22Rv1 (cell line): ENCODE measurements at regions not wholly inside any gene's neighbourhood (a gene's known extent, or its start where the extent isn't known, plus 50 kb on each side); places are given as distances from the start of the nearest gene placed in this dataset.
"Not testable (repeated sequence)": the region's sequence is repeated elsewhere in the genome, so short reads cannot be mapped to it uniquely, and the experiment has no call there.

Experiments
- H3K27ac ChIP-seq: fragments of 450-650 bp; 2 replicates; pipeline ENCODE4 v1.5.1; 2017
- ZFX ChIP-seq: fragments of 450-650 bp; IDR thresholded peaks from 2 replicates; pipeline ENCODE4 v1.6.1; 2017; ENCODE audit warnings: antibody characterized with exemption, borderline replicate concordance
- TF ChIP-seq, protein P1 (sequence below): fragments of 450-650 bp; IDR thresholded peaks from 2 replicates; pipeline ENCODE4 v1.5.1; 2017; ENCODE audit warnings: mild to moderate bottlenecking

DNA sequence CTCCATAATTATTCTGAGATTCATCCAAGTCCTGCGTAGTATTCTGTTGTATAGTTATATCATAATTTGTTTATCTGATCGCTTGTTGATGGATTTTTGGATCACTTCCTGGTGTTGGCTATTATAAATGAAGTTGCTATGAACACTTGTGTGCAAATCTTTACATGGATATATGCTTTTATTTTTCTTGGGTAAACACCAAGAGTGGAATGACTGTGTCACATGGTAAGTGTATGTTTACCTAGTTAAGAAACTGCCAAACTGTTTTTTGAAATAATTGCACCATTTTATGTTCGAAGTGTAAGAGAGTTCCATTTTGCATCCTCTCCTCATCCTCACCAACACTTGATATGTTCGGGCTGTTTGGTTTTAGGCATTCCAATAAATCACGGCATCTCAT is 360.4 kb upstream of the FRG2C start:
- TF ChIP-seq ZFX, result no peak
- TF ChIP-seq, protein P1, sequence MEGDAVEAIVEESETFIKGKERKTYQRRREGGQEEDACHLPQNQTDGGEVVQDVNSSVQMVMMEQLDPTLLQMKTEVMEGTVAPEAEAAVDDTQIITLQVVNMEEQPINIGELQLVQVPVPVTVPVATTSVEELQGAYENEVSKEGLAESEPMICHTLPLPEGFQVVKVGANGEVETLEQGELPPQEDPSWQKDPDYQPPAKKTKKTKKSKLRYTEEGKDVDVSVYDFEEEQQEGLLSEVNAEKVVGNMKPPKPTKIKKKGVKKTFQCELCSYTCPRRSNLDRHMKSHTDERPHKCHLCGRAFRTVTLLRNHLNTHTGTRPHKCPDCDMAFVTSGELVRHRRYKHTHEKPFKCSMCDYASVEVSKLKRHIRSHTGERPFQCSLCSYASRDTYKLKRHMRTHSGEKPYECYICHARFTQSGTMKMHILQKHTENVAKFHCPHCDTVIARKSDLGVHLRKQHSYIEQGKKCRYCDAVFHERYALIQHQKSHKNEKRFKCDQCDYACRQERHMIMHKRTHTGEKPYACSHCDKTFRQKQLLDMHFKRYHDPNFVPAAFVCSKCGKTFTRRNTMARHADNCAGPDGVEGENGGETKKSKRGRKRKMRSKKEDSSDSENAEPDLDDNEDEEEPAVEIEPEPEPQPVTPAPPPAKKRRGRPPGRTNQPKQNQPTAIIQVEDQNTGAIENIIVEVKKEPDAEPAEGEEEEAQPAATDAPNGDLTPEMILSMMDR, result no peak
- no peak overlapping the region for H3K27ac ChIP-seq

DNA sequence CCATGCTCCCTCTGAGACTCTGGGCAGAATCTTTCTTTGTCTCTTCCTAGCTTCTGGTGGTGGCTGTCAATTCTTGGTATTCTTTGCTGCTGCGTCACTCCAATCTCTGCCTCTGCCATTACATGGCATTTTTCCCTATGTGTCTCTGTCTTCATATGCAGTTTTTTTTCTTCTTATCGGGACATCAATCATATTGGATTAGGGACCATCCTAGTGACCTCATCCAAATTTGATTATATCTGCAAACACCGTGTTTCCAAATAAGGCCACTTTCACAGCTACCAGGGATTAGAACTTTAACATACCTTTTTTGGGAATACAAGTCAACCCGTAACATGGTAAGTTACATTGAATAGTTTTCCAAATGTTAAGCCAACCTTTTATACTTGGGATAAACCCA is 358.2 kb upstream of the FRG2C start:
- TF ChIP-seq, protein P1, result no peak
- no peak for TF ChIP-seq ZFX

DNA sequence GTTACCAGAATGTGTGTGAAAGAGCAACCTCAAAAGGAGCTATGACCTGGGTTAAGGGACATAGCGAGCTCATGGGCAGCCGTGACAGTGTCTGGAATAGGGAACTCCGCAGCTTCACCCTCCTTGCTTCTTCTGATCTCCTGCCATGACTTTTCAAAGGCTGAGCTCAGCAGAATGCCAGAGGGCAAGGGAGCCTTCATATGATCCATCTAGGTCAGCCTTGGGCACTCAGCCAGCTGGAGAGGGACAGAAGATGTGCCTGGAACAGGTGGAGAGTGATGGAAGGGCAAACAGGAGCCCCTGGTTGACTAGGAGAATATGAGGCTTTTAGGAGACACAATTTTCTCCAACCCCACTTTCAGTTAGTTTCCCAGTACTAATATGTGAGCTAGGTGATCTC is 352.8 kb upstream of the FRG2C start:
- H3K27ac ChIP-seq, result not testable (repeated sequence)

More for the DNA sequence above, 358.2 kb upstream of the FRG2C start:
- no peak overlapping the region for H3K27ac ChIP-seq

DNA sequence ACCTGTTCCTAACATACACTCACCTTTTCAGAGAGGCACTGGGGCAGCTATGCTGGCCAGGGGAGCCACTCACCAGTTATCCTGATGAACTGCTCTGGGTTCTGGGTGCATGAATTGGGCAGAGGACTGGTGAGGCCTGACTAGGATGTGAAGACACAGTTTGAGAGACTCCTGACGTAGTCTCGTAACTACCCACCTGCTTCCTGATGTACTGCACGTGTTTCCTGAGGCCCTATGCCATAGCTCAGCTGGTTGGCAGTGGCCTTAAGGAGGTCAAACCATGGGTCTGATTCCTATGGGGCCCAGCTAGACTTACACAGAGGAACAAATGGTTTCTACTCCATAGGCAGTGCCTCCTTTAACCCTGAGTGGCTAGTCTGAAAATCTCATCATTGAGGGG is 351.7 kb upstream of the FRG2C start:
- not testable (repeated sequence) for H3K27ac ChIP-seq

DNA sequence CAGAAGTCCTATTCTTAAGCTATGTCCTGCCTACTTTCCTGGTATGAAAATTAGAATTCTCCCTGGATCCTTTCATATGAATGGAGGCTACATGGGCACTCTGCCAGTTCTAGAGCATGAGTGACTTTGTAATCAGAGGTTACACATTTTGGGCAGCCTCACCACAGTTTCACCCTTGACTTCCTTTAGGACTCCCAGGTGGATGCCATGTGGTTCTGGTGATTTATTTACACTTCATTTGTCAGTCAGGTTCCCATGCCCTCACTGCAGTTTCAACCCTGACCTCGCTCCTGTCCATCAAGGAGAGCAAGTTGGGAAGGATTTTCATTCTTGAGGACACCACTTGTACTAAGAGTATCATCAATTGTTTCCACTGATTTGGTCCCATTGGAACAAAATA is 344.4 kb upstream of the FRG2C start:
- not testable (repeated sequence) for H3K27ac ChIP-seq

DNA sequence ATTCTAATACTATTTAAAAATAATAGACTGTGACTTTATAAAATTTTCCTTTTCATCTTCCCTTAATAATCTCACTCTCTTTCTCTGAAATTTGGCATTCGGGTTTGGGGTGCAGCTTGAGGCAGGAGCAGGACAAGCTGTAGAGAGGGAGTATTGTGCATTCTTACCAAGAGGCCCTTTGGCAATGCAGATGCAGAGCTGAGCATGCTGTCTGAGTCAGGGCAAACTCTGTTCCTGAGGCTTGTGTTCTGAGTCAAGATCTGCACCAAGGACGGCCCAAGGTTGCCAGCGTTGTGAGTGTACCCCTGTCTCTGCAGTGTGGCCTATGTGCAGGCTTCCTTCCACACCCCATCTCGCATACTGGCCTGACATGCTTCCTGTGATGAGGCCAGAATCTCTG is 343.8 kb upstream of the FRG2C start:
- TF ChIP-seq, protein P1, result no peak
- TF ChIP-seq ZFX, result no peak
- no peak overlapping the region for H3K27ac ChIP-seq

DNA sequence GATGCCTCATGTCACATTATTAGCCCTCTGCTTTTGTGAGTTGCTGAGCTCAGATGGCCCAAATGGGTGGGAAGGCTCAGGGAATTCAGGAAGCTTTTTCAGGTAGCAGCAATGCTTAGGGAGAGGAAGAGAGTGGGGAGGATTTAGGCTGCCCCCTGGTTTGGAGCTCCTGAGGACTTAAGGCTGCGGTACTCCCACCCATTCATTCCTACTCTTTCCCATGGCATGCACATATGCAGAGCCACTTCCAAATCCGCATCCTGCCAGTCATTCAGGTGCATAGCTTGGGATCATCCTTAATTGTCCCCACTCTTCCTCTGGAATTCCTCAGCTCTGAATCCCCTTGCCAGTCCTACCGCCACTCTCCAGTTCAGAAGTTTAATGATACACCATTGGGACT is 343.1 kb upstream of the FRG2C start:
- no peak for TF ChIP-seq ZFX
- TF ChIP-seq, protein P1, result no peak

DNA sequence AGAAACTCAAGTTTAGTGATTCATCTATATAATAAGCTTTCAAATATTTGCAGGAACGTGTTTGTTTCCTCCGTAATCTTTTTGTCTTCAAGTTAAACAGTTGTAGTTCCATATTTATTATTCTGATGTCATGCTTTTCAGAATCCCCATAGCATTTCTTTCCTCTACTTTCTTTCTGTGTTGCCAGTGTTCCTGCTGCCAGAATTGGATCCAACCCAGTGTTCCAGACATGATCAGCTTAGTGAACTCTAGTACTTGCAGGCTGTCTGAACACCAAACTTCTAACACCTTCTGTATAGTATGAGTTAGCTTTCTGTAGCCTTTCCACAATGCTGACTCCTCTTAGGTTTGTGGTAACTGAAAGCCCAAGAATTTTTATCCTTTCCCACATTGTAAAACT is 340.2 kb upstream of the FRG2C start:
- H3K27ac ChIP-seq, result not testable (repeated sequence)

More for the DNA sequence above, 343.1 kb upstream of the FRG2C start:
- H3K27ac ChIP-seq, result no peak overlapping the region

DNA sequence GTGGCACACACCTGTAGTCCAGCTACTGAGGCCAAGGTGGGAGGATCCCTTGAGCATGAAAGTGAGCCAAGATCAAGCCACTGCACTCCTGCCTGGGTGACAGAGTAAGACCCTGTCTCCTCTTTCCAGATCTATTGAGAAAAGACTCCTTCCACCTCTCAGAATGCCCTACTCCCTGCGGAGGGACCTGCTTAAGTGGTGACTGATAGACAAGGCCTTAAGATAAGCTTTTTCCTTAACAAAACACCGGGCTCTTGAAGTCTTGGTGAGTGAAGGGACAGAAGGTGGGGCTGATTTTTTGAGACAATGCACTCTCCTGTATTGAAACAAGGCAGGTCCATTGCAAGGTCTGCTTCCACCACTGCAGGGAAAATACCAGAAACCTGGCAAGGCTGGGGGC is 338.4 kb upstream of the FRG2C start:
- TF ChIP-seq, protein P1, result no peak
- TF ChIP-seq ZFX, result no peak

DNA sequence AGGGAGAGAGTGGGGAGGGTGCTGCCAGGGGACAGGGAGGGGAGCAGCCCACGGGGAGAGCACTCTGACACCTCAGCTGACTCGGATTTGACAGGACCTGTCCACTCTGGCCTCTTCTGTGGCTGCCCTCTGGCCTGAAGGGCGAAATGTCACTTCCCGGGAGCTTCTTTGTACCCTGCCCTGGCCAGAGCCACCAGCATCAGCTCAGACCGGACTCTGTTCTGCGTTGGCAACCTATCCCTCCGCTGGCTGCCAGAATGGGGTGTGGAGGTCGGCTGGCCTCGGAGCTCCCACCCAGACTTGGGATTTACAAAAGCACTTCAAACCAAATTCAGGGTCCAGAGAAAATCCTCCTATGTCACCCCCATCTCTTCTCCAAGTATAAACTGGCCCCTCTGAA is 336.7 kb upstream of the FRG2C start:
- TF ChIP-seq, protein P1, result no peak
- TF ChIP-seq ZFX, result no peak

More for the DNA sequence above, 338.4 kb upstream of the FRG2C start:
- H3K27ac ChIP-seq, result no peak overlapping the region

More for the DNA sequence above, 336.7 kb upstream of the FRG2C start:
- no peak overlapping the region for H3K27ac ChIP-seq
